ENCODE measurements at regions not wholly inside any gene's neighbourhood (a gene's known extent, or its start where the extent isn't known, plus 50 kb on each side); places are given as distances from the start of the nearest gene placed in this dataset.

- Histone ChIP-seq H3K36me3 (ENCODE audit: control insufficient read depth, insufficient read depth, low read length) (no peaks in the 10 kb centered on the region), H3K4me3 (ENCODE audit: low read depth in 2 of 2, low read length in 2 of 2) (no peak overlapping the region), H3K27me3 (ENCODE audit: control insufficient read depth, insufficient read depth, low read length) (no peaks in the 10 kb centered on the region), H3K4me1 (ENCODE audit: control insufficient read depth, insufficient read depth, low read length) (0 out of 2 replicates have a peak, but pooled peaks cover under 1% of the 10 kb centered on the region), H3K9me3 (ENCODE audit: control insufficient read depth, insufficient read depth, low read depth, low read length) (no peaks in the 10 kb centered on the region), H3K27ac (ENCODE audit: low read length) (no peak overlapping the region)
- TF ChIP-seq TCF7L2 (IDR thresholded peaks at IDR 0.05; ENCODE audit: low read depth, low read length) (no peak), SIN3A (IDR thresholded peaks at IDR 0.05; ENCODE audit: borderline replicate concordance, insufficient read depth, low read depth, low read length) (no peak), POLR2AphosphoS5 (IDR thresholded peaks at IDR 0.05; ENCODE audit: low read depth, low read length) (no peak)
- TF ChIP-seq, protein P1, sequence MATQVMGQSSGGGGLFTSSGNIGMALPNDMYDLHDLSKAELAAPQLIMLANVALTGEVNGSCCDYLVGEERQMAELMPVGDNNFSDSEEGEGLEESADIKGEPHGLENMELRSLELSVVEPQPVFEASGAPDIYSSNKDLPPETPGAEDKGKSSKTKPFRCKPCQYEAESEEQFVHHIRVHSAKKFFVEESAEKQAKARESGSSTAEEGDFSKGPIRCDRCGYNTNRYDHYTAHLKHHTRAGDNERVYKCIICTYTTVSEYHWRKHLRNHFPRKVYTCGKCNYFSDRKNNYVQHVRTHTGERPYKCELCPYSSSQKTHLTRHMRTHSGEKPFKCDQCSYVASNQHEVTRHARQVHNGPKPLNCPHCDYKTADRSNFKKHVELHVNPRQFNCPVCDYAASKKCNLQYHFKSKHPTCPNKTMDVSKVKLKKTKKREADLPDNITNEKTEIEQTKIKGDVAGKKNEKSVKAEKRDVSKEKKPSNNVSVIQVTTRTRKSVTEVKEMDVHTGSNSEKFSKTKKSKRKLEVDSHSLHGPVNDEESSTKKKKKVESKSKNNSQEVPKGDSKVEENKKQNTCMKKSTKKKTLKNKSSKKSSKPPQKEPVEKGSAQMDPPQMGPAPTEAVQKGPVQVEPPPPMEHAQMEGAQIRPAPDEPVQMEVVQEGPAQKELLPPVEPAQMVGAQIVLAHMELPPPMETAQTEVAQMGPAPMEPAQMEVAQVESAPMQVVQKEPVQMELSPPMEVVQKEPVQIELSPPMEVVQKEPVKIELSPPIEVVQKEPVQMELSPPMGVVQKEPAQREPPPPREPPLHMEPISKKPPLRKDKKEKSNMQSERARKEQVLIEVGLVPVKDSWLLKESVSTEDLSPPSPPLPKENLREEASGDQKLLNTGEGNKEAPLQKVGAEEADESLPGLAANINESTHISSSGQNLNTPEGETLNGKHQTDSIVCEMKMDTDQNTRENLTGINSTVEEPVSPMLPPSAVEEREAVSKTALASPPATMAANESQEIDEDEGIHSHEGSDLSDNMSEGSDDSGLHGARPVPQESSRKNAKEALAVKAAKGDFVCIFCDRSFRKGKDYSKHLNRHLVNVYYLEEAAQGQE (IDR thresholded peaks at IDR 0.05; ENCODE audit: insufficient read depth in 1 of 2, low read depth in 2 of 2, low read length in 1 of 2): no peak
- TF ChIP-seq, protein P2, sequence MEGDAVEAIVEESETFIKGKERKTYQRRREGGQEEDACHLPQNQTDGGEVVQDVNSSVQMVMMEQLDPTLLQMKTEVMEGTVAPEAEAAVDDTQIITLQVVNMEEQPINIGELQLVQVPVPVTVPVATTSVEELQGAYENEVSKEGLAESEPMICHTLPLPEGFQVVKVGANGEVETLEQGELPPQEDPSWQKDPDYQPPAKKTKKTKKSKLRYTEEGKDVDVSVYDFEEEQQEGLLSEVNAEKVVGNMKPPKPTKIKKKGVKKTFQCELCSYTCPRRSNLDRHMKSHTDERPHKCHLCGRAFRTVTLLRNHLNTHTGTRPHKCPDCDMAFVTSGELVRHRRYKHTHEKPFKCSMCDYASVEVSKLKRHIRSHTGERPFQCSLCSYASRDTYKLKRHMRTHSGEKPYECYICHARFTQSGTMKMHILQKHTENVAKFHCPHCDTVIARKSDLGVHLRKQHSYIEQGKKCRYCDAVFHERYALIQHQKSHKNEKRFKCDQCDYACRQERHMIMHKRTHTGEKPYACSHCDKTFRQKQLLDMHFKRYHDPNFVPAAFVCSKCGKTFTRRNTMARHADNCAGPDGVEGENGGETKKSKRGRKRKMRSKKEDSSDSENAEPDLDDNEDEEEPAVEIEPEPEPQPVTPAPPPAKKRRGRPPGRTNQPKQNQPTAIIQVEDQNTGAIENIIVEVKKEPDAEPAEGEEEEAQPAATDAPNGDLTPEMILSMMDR (IDR thresholded peaks at IDR 0.05): no peak
- ATAC-seq (no peak), DNase-seq (ENCODE audit: low read depth, low spot score) (no peak)
- CTCF ChIA-PET: no interaction called here
- no TSS peak for BruUV-seq (replicated peaks)
- POLR2A ChIA-PET: no interaction called here
- in situ Hi-C loops (cut with HindIII; ENCODE audit: low pct_unique_long_range_greater_than_20kb, low sequenced_read_pairs): no loop called here
- intact Hi-C loops (cut with micrococcal nuclease; ENCODE audit: unreplicated experiment): no loop called here
Observed at GRCh38 chr11:129319201-129319600, 56.4 kb upstream of the BARX2 start.

- H3K27me3 ChIP-seq (ENCODE audit: control insufficient read depth, insufficient read depth, low read length): no peaks in the 10 kb centered on the region
- TF ChIP-seq SIN3A (IDR thresholded peaks at IDR 0.05; ENCODE audit: borderline replicate concordance, insufficient read depth, low read depth, low read length): no peak
- TF ChIP-seq, protein P2 (IDR thresholded peaks at IDR 0.05): no peak
- no peak overlapping the region for H3K27ac ChIP-seq (ENCODE audit: low read length)
- no peaks in the 10 kb centered on the region for H3K9me3 ChIP-seq (ENCODE audit: control insufficient read depth, insufficient read depth, low read depth, low read length)
- no peak for ATAC-seq
- in situ Hi-C loops (cut with HindIII; ENCODE audit: low pct_unique_long_range_greater_than_20kb, low sequenced_read_pairs): no loop called here
- H3K4me3 ChIP-seq (ENCODE audit: low read depth in 2 of 2, low read length in 2 of 2): no peak overlapping the region
- no peaks in the 10 kb centered on the region for H3K4me1 ChIP-seq (ENCODE audit: control insufficient read depth, insufficient read depth, low read length)
- CTCF ChIA-PET: interaction anchor here (0.6 to 0.7 kb wide), 2 partner anchors 432 to 564 kb away, joined by 3 to 5 read pairs; no protein-coding TSS in a partner anchor
- no peaks in the 10 kb centered on the region for H3K36me3 ChIP-seq (ENCODE audit: control insufficient read depth, insufficient read depth, low read length)
- intact Hi-C loops (cut with micrococcal nuclease; ENCODE audit: unreplicated experiment): no loop called here
- no peak for DNase-seq (ENCODE audit: low read depth, low spot score)
- POLR2A ChIA-PET: interaction anchor here (0.7 kb wide), 1 partner anchor 392 kb away, joined by 5 read pairs; no protein-coding TSS in a partner anchor
- BruUV-seq (replicated peaks): no TSS peak
Observed at GRCh38 chr11:129317571-129317970, 58.1 kb upstream of the BARX2 start.
